GM12878 (cell line): ENCODE measurements at regions not wholly inside any gene's neighbourhood (a gene's known extent, or its start where the extent isn't known, plus 50 kb on each side); places are given as distances from the start of the nearest gene placed in this dataset.

Experiments used
- ATAC-seq: fragments of 200-7000 bp; cut with Tn5 transposase; 3 replicates; pipeline ENCODE4 v1.9.1; 2020; ENCODE audit warnings: mild to moderate bottlenecking, moderate library complexity
- BruUV-seq: library from RNA; stranded (reverse); fragments of 400-500 nt; replicated peaks from 2 replicates; lab custom pipeline; 2021; lab: Mats Ljungman, UMichigan
- CTCF ChIA-PET: fragments of 300-600 bp; sonication (Branson Sonifier 250); formaldehyde crosslinking; extraction: SDS; loops from one replicate; lab custom pipeline; 2021; ENCODE audit warnings: inconsistent platforms; lab: Yijun Ruan, JAX
- POLR2A ChIA-PET: fragments of 350-600 bp; formaldehyde crosslinking; extraction: SDS; loops from one replicate; lab custom pipeline; 2021; ENCODE audit warnings: inconsistent platforms; lab: Charles Lee
- RAD21 ChIA-PET: fragments of 300-600 bp; sonication (Branson Sonifier 250); formaldehyde crosslinking; loops from one replicate; lab custom pipeline; 2023; ENCODE audit warnings: antibody characterized with exemption; ENCODE audit not compliant: unreplicated experiment; lab: Charles Lee
- SMC1A ChIA-PET: fragments of 300-600 bp; sonication (Branson Sonifier 250); formaldehyde crosslinking; loops from one replicate; lab custom pipeline; 2023; ENCODE audit not compliant: unreplicated experiment, uncharacterized antibody; lab: Charles Lee
- DNase-seq: peaks from one replicate; pipeline ENCODE4 v3.0.0-alpha.2; 2011; ENCODE audit warnings: low read depth, low spot score
- FAIRE-seq: peaks from 3 replicates; lab custom pipeline; 2011; peaks lifted over from hg19 to GRCh38; lab: Jason Lieb, UNC
- H2AFZ ChIP-seq: 2 replicates; pipeline ENCODE4 v1.6.0; 2011; ENCODE audit warnings: low read depth, low read length, control low read depth; ENCODE audit not compliant: control insufficient read depth
- H3K27ac ChIP-seq: 2 replicates; pipeline ENCODE4 v1.5.1; 2011; ENCODE audit warnings: control low read depth; ENCODE audit not compliant: control insufficient read depth, insufficient read depth
- H3K27me3 ChIP-seq, 2 experiments: replicated peaks in 1 of 2; 2 replicates each; pipeline versions ENCODE4 v1.6.0 to v1.6.1; 2011; ENCODE audit warnings: low read length in 1 of 2; ENCODE audit not compliant: control insufficient read depth in 2 of 2, insufficient read depth in 2 of 2
- H3K36me3 ChIP-seq, 2 experiments: 2 replicates each; pipeline ENCODE4 v1.5.1; 2011; ENCODE audit warnings: low read length in 1 of 2; ENCODE audit not compliant: control insufficient read depth in 2 of 2, insufficient read depth in 2 of 2
- H3K4me1 ChIP-seq: 2 replicates; pipeline ENCODE4 v1.6.1; 2011; ENCODE audit warnings: mild to moderate bottlenecking, low read length, moderate library complexity, mixed read lengths; ENCODE audit not compliant: control insufficient read depth, insufficient read depth
- H3K4me2 ChIP-seq: 2 replicates; pipeline ENCODE4 v1.6.0; 2011; ENCODE audit warnings: control low read depth; ENCODE audit not compliant: control insufficient read depth, insufficient read depth
- H3K4me3 ChIP-seq: fragments of 200-600 bp; sonication (generic); 2 replicates; pipeline ENCODE4 v1.5.1; 2016
- H3K79me2 ChIP-seq: 2 replicates; pipeline ENCODE4 v1.6.0; 2011; ENCODE audit warnings: low read length; ENCODE audit not compliant: control insufficient read depth, insufficient read depth
- H3K9ac ChIP-seq: 2 replicates; pipeline ENCODE4 v1.8.0; 2011; ENCODE audit warnings: low read length, control low read depth, mixed read lengths; ENCODE audit not compliant: control insufficient read depth, insufficient read depth
- H3K9me3 ChIP-seq: replicated peaks from 3 replicates; pipeline ENCODE4 v1.5.1; 2011; ENCODE audit warnings: mild to moderate bottlenecking, low read length; ENCODE audit not compliant: control insufficient read depth, insufficient read depth
- H4K20me1 ChIP-seq: 2 replicates; pipeline ENCODE4 v1.6.0; 2011; ENCODE audit not compliant: control insufficient read depth, insufficient read depth
- BRCA1 ChIP-seq: IDR thresholded peaks from 2 replicates; pipeline ENCODE4 v1.6.1; 2011; ENCODE audit warnings: low read depth, low read length, improper control_type of control experiment
- ESRRA ChIP-seq: IDR thresholded peaks from 2 replicates; pipeline ENCODE4 v1.6.1; 2012; ENCODE audit warnings: mild to moderate bottlenecking, low read length, improper control_type of control experiment
- HDAC2 ChIP-seq: fragments of 200-600 bp; sonication (generic); IDR thresholded peaks from 2 replicates; pipeline ENCODE4 v1.6.1; 2017
- IKZF1 ChIP-seq: fragments of 450-650 bp; conservative IDR thresholded peaks from 2 replicates; pipeline ENCODE4 v1.6.1; 2017; ENCODE audit warnings: antibody characterized with exemption, mild to moderate bottlenecking
- IRF4 ChIP-seq: IDR thresholded peaks from 2 replicates; pipeline ENCODE4 v1.6.1; 2011; ENCODE audit warnings: low read depth, low read length
- JUND ChIP-seq: IDR thresholded peaks from 2 replicates; pipeline ENCODE4 v1.6.1; 2012; ENCODE audit warnings: low read depth, mild to moderate bottlenecking, low read length, improper control_type of control experiment, moderate library complexity
- NFIC ChIP-seq: IDR thresholded peaks from 2 replicates; pipeline ENCODE4 v1.6.1; 2012; ENCODE audit warnings: low read depth, mild to moderate bottlenecking, inconsistent platforms, low read length, moderate library complexity
- NR2C1 ChIP-seq: fragments of 450-650 bp; IDR thresholded peaks from 2 replicates; pipeline ENCODE4 v1.6.1; 2017; ENCODE audit warnings: antibody characterized with exemption, mild to moderate bottlenecking, moderate library complexity
- NR2C2 ChIP-seq: IDR thresholded peaks from 2 replicates; pipeline ENCODE4 v1.6.1; 2011; ENCODE audit warnings: borderline replicate concordance, low read depth; ENCODE audit not compliant: control insufficient read depth, insufficient read length
- RAD51 ChIP-seq: fragments of 450-650 bp; IDR thresholded peaks from 2 replicates; pipeline ENCODE4 v1.6.1; 2016; ENCODE audit warnings: moderate library complexity, mild to moderate bottlenecking, inconsistent platforms
- RB1 ChIP-seq: fragments of 450-650 bp; formaldehyde crosslinking; IDR thresholded peaks from 2 replicates; pipeline ENCODE4 v1.6.1; 2017; ENCODE audit warnings: mild to moderate bottlenecking, borderline replicate concordance
- STAT3 ChIP-seq: IDR thresholded peaks from 2 replicates; pipeline ENCODE4 v1.6.1; 2011; ENCODE audit warnings: low read depth, low read length, improper control_type of control experiment
- ZBED1 ChIP-seq: IDR thresholded peaks from 2 replicates; pipeline ENCODE4 v1.6.1; 2016; ENCODE audit warnings: borderline replicate concordance
- ZNF274 ChIP-seq: IDR thresholded peaks from one replicate; pipeline ENCODE4 v1.8.0; 2011; ENCODE audit not compliant: insufficient read length, insufficient read depth
- WGBS: methylation state at CpG from one replicate; pipeline ENCODE4 v1.1.6; 2016; ENCODE audit warnings: low lambda C conversion rate; ENCODE audit not compliant: insufficient replicate concordance, insufficient coverage; ENCODE audit errors: missing lambda C conversion rate; 5-methylcytosine and 5-hydroxymethylcytosine counted together
- in situ Hi-C: fragments of 300-500 bp; cut with MboI; formaldehyde crosslinking; loops from 9 replicates; pipeline ENCODE4 v1.14.3; 2018; ENCODE audit warnings: mixed read lengths
- intact Hi-C: fragments of 100-400 bp; cut with micrococcal nuclease; formaldehyde crosslinking; loops from one replicate; pipeline ENCODE4 v1.14.2; 2022; ENCODE audit not compliant: unreplicated experiment
- TF ChIP-seq, protein P1 (sequence below): IDR thresholded peaks from 2 replicates; pipeline ENCODE4 v1.6.1; 2012; ENCODE audit warnings: low read length, inconsistent platforms
- TF ChIP-seq, protein P2 (sequence below): IDR thresholded peaks from 2 replicates; pipeline ENCODE4 v1.6.1; 2012; ENCODE audit warnings: low read depth, low read length, improper control_type of control experiment

DNA sequence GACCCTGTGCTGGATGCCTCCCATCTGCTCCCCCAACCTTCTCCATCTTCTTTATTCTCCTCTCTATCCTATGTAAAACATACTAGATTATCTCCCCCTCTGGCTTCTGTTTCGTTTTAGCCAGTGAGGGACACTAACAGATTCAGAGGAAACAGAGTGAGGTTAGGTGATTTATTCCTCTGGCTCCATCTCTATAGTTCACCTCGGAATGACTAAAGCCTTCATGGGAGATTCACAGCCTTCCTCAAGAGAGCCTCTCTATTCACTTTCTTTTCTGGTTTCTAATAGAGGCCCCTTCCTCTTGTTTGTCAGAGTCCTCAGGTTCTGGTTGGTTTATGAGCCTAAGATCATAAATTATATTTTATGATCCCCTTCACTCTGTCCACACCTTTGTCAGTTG lies 633.1 kb upstream of the TYRP1 start (continued):
- TF ChIP-seq, protein P1, sequence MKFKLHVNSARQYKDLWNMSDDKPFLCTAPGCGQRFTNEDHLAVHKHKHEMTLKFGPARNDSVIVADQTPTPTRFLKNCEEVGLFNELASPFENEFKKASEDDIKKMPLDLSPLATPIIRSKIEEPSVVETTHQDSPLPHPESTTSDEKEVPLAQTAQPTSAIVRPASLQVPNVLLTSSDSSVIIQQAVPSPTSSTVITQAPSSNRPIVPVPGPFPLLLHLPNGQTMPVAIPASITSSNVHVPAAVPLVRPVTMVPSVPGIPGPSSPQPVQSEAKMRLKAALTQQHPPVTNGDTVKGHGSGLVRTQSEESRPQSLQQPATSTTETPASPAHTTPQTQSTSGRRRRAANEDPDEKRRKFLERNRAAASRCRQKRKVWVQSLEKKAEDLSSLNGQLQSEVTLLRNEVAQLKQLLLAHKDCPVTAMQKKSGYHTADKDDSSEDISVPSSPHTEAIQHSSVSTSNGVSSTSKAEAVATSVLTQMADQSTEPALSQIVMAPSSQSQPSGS, result no peak

DNA sequence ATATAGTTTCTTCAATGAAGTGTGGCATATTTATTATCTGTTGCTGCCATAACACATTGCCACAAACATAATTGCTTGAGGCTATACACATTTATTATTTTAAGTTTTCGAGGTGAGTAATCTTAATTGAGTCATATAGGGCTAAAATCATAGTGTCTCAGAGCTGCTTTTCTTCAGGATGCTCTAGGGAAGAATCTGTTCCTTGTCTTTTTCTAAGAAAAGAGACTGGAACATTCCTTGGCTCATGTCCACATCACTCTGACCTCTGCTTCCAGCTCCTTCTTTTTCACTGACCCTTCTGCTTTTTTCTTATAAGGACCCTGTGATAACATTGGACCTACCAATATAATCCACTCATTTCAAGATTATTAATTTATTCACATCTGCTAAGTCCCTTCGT lies 632.4 kb upstream of the TYRP1 start:
- in situ Hi-C loops, result no loop called here
- TF ChIP-seq IKZF1 (no peak), BRCA1 (no peak), ESRRA (no peak), ZNF274 (no peak), NFIC (no peak), IRF4 (no peak), ZBED1 (no peak), RAD51 (no peak), NR2C2 (no peak), RB1 (no peak), JUND (no peak), HDAC2 (no peak), NR2C1 (no peak), STAT3 (no peak)
- TF ChIP-seq, protein P2, sequence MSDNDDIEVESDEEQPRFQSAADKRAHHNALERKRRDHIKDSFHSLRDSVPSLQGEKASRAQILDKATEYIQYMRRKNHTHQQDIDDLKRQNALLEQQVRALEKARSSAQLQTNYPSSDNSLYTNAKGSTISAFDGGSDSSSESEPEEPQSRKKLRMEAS, result no peak
- TF ChIP-seq, all 136 proteins: peak for 0
- no peak overlapping the region for H2AFZ ChIP-seq
- no peaks in the 10 kb centered on the region for H3K9me3 ChIP-seq
- H3K27ac ChIP-seq, result no peak overlapping the region
- RAD21 ChIA-PET, result no interaction called here
- FAIRE-seq (no peak), DNase-seq (no peak), ATAC-seq (no peak)
- H3K9ac ChIP-seq, result no peak overlapping the region
- POLR2A ChIA-PET, result no interaction called here
- no peaks in the 10 kb centered on the region for H4K20me1 ChIP-seq
- H3K27me3 ChIP-seq, result no peaks in the 10 kb centered on the region
- SMC1A ChIA-PET, result no interaction called here
- H3K79me2 ChIP-seq, result no peaks in the 10 kb centered on the region
- no peaks in the 10 kb centered on the region for H3K4me1 ChIP-seq
- 0% methylated on average over 2 of the region's 2 CpGs for WGBS
- H3K4me2 ChIP-seq, result no peak overlapping the region
- H3K4me3 ChIP-seq, result no peak overlapping the region
- H3K36me3 ChIP-seq, result no peaks in the 10 kb centered on the region
- CTCF ChIA-PET, result no interaction called here
- intact Hi-C loops, result no loop called here
- no TSS peak for BruUV-seq
